GM20431 (cell line): ENCODE measurements at regions not wholly inside any gene's neighbourhood (a gene's known extent, or its start where the extent isn't known, plus 50 kb on each side); places are given as distances from the start of the nearest gene placed in this dataset.
"Not testable (repeated sequence)": the region's sequence is repeated elsewhere in the genome, so short reads cannot be mapped to it uniquely, and the experiment has no call there.

ENCODE experiments used
- in situ Hi-C: fragments of 300-500 bp; cut with MseI, MboI; formaldehyde crosslinking; loops from one replicate; pipeline ENCODE4 v1.15.0; 2020; ENCODE audit warnings: low sequenced_read_pairs; ENCODE audit not compliant: unreplicated experiment

DNA sequence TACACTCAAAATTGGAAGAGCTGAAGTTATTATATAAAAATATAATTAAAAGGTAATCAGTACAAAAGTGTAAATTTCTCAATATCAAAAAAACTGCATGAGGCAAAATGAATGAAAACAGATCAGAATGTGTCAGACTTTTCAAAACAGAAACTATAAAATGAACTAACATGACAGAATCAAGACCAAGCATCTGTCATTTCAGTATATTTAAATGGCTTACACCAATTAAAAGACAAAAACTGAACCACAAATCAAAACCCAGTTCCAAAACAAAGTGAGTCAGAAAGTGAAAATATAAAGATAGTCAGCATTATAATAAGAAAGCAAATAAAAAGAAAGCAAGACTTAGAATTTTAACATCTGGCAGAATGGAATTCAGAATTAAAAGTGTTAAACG, 289.7 kb downstream of the UBE3D start:
- in situ Hi-C loops = no loop called here

DNA sequence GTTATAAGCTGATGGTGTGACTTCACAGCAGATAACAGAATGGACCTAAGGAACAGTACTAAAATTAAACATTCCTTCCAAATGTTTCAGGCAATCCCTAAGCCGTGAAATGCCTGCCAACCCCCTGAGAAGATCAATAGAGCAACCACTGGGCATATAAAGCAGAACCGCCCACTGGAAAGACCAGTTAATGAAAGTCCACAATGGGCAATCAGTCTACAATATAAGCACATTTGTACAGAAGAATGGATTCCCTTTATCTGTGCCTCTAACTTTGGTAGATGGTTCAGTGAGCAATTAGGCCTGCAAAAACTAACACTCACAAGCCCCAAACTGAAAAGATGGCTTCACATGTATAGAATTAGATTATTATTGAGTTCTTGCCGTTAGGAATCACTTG, 286.6 kb downstream of the UBE3D start:
- in situ Hi-C loops = no loop called here

DNA sequence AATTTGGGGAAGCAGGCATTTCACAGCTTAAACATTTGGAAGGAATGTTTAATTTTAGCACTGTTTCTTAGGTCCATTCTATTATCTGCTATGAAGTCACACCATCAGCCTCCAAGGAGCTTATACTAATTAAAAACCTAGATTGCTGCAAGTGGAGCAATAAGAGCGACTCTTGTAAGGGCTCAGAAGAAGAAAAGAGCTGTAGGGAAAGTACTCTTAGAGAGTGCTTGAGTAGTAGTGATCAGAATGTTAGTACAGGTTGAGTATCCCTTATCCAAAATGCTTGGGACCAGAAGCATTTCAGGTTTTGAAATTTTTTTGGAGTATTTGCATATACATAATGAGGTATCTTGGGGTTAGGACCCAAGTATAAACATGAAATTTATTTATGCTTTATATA, 285.3 kb downstream of the UBE3D start:
- in situ Hi-C loops = no loop called here

DNA sequence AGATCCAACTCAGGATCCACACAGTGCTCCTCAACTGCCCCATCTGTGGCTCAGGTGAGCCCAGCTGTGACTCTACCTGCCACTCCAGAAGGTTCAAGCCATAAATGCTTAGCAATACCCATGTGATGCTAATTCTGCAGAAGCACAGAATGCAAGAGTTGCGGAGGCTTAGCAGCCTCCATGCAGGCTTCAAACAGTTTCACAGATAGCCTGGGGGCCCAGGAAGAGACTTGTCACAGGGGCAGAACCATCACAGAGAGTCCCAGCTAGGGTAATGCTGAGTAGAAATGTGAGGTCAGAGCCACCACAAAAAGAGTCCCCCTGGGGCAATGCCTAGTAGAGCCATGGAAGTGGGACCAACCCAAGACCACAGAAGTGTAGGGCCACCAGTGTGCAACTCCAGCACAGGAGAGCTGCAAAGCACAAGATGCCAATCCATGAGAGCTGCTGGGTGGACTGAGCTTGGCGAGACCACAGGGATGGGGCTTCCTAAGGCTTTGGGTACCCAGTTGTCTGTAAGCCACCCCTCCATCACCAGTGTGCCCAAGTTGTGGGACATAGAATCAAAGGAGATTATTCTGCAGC, 283.9 kb downstream of the UBE3D start:
- in situ Hi-C loops = no loop called here

DNA sequence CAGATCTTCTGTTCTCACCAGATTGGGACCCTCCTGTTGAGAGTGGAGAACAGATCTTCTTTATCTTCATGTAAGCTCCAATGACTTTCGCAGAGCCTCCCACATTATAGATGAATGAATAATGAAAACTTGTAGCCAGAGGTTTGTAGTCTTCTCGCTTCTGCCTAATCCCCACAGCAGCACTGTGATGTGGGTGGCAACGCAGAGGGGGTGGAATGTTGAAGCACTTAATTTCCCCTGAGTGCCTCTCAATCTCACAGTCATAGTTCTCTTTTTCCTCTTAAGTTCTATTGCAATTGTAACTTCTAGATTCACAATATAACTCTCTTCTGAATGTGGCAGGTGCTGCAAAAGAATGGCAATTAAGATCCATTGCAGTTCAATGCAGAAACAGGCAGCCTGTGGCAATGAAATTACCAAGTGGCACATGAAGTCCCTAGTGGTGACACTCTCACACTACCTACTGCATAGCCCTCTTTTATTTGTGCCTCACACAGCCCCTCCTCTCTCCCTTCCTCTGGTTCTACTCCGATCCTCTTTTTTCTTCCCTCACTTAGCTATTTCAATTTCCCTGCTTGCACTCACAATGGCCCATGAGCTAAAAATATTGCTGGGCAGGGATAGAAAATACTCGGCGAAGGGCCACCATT, 281.9 kb downstream of the UBE3D start:
- in situ Hi-C loops = no loop called here

DNA sequence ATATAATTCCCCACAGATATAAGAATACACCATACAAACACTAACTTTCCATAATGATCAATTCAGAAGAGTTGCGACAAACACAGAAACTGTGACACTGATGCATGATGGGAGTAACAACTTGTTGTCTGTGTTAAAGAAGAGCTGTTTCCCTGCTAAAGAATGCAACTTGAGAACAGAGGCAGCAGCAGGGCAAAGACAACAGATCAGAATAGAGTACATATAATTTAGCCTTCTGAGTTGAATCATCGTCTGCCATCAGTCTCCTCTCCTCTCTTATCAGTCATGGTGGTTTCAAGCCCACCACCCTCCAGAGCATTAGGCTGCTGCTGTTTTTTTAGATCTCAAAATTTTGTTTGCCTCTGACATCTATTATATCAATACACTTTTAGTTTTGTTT, 280.4 kb downstream of the UBE3D start:
- in situ Hi-C loops = no loop called here

DNA sequence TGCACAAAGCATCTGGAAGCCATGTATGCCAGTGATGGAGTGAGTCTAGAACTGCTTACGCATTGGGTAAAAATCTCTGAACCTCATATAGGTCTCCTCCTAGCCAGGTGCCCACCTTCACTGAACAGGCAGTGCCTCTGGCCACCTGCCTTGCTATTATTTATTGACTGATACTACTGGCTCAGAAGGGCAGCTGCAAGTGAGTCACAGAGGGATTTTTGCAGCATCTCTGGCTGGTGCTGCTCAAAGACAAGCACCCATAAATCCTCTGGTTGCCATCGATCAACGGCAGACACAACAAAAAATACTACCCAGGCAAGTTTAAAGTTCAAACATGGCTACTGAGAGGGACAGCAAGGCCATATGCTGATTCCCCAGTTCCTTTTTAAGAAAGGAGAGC, 279.4 kb downstream of the UBE3D start:
- in situ Hi-C loops = no loop called here

DNA sequence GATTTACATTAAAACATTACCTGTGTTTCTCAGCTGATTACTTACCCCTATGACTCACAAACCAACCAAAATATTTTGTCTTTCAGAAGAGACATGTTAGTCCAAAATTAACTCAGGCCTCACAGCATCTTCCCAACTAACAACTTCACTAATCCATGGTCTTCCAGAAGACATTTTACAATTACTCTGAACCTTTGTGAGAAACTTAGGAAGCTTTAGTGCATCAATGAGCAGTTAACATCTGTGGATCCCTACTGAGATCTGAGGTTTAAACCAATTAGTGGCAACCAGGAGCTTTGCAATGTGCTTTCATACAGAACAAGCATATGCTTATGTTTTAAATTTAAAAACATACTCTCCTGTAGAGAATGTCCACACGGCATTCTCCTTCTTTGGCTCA, 269.7 kb downstream of the UBE3D start:
- in situ Hi-C loops = no loop called here

DNA sequence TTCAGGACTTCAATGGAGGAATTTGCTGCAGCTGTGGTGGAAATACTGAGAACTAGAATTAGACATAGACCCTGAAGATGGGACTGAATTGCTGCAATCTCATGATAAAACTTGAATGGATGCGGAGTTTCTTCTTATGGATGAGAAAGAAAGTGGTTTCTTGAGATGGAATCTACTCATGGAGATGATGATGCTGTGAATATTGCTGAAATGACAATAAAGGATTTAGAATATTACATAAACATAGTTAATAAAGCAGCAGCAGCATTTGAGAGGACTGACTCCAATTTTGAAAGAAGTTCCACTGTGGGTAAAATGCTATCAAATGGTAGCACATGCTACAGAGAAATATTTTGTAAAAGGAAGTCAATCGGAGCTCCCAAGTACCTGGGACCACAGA, 264.6 kb downstream of the UBE3D start:
- in situ Hi-C loops = no loop called here

DNA sequence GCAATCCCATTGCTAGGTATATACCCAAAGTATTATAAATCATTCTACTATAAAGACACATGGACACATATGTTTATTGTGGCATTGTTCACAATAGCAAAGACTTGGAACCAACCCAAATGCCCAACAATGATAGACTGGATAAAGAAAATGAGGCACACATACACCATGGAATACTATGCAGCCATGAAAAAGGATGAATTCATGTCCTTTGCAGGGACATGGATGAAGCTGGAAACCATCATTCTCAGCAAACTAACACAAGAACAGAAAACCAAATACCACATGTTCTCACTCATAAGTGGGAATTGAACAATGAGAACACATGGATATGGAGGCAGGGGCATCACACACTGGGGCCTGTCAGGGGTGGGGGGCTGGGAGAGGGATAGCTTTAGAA, 249.4 kb downstream of the UBE3D start:
- in situ Hi-C loops = not testable (repeated sequence)

DNA sequence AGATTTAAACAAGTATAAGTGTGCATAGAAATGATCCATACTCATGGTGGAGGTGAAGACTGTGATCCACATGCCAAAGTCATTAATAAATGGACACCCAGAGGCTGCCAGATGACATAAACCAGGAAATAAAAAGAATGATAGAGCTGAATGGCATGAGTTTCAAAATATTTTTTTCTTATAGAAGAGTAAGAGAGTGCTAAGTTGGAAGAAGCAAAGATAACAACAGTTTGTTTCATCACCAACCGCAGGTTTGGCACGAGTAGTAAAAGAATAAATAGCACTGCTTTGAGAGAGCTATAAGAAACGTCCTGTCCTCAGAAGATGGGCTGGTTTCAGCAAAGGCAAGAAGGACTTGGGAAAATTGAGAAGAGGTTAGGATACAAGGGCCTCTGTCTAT, 246.9 kb downstream of the UBE3D start:
- in situ Hi-C loops = no loop called here

DNA sequence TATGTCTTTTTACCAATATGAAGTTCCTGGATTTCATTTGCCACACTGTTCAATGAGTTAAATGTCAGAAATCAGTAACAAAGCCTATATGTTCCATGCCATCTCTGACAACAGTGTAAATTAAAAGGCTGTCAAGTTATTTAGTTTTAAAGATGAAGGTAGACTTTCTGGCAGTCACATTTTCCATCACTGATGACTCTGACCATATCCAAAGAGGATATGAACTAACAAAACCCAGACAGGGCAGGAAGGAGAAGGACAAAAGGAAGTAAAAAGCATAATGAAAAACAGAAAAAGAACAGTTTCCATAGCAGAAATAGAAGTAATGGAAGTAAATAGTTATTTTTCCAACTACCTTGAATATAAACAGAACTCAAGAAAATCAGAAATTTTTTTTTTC, 242.3 kb downstream of the UBE3D start:
- in situ Hi-C loops = no loop called here

DNA sequence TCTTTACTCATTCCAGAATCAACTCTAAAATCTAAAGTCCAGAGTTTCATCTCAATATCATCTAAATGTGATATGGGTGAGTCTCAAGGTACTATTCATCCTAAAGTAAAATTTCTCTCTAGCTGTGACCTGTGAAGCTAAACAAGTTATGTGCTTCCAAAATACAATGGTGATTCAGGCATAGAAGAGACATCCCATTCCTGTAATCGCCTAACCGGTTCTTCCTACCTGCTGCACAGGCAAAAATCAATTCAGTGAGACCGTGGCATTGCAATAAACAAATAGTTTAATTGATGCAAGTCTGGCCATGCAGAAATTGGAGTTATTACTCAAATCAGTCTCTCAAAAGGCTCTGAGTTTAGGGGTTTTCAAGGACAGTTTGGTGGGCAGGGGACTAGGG, 232.8 kb downstream of the UBE3D start:
- in situ Hi-C loops = no loop called here

DNA sequence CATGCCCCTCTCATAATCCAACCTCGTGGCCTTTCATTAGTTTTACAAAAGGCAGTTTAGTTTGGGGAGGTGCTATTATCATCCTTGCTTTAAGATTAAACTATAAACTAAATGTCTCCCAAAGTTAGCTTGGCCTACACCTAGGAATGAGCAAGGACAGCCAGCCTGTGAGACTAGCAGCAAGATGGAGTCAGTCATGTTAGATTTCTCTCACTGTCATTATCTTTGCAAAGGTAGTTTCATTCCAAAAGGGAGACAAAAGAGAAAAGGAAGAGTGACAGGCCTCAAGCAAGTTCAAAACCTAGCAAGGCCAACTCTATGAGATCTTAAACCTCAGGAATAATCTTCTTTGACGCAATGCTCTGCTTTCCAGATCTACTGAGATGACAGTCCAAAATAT, 232.2 kb downstream of the UBE3D start:
- in situ Hi-C loops = no loop called here

DNA sequence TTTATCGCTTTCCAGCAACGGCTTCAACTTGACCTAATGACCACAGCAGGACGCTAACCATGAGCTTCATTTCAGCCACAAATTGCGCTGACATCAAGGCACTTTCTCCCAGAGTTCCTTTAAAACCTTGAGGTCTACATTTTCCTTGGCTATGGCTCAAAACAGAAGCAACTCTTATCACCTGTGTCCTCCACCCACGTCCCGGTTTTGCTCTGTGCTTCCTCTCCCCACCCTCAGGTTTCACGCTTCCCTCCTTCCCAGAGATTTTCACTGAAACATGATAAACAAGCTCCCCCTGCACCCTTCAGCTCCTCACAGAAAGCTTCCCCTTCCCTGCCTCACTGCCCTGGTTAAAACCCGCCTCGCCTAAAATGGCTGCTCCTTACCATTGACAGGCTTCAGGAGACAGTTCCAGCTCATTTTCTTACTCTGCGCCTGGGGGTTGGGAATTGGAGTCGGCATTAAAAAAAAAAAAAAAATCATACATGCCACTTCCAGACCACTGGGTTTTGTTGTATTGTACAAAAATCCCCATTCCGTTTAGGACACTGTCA, 229.5 kb downstream of the UBE3D start:
- in situ Hi-C loops = no loop called here

DNA sequence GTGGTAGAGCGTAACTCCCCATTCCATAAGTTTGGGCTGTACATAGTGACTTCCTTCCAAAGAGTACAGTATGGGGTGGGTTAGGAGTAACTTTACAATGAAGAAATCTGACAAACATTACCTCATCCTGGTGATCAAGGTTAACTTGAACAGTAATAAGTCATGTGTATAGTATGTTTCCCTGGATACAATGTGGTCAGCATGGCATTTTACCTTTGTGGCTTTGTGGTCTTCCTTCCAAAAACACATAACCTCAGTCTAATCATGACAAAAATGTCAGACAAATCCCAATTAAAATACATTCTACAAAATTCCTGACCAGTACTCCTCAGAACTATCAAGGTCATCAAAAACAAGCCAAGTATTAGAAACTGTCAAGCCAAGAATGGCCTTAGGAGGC, 225.1 kb downstream of the UBE3D start:
- in situ Hi-C loops = no loop called here

DNA sequence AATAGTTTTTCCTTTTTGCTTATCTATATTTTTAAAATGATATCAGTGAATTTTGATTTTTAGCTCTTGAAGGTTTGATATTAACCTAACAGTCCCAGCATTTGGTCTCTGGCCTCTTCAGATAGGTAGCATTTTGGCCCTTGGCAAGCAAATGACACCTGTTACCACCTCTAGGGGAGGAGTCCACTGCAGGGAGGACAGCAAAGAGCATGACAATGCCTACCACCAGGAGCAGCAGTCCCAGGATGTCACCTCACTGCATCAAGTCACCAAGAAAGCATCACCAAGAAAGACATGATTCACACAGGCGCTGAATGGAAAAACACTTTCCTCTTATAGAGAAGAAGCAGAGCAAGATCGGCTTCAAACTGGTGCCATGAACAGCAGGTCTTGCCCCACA, 224.3 kb downstream of the UBE3D start:
- in situ Hi-C loops = no loop called here
